ENCODE measurements at regions not wholly inside any gene's neighbourhood (a gene's known extent, or its start where the extent isn't known, plus 50 kb on each side); places are given as distances from the start of the nearest gene placed in this dataset.

DNA sequence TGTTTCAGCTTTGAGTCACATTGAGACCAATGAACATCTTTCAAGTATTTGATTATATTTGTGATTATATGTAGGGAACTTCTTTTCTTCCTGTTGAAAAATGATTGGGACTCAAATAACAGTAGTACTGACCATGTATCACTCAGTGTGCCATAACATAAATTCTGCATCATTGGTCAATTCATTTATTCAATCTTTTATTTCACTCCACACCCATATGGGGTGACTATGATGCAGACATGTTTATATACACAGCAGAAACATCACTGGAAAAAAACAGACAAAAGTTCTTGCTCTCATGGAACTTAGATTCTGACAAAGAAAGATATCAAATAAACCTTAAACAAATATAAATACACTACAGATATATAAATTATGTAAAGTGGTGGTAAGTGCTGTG, 74.7 kb upstream of the ANXA1 start:
- TF ChIP-seq, protein P1, sequence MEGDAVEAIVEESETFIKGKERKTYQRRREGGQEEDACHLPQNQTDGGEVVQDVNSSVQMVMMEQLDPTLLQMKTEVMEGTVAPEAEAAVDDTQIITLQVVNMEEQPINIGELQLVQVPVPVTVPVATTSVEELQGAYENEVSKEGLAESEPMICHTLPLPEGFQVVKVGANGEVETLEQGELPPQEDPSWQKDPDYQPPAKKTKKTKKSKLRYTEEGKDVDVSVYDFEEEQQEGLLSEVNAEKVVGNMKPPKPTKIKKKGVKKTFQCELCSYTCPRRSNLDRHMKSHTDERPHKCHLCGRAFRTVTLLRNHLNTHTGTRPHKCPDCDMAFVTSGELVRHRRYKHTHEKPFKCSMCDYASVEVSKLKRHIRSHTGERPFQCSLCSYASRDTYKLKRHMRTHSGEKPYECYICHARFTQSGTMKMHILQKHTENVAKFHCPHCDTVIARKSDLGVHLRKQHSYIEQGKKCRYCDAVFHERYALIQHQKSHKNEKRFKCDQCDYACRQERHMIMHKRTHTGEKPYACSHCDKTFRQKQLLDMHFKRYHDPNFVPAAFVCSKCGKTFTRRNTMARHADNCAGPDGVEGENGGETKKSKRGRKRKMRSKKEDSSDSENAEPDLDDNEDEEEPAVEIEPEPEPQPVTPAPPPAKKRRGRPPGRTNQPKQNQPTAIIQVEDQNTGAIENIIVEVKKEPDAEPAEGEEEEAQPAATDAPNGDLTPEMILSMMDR (conservative IDR thresholded peaks at IDR 0.05; ENCODE audit: low read depth, low read length): no peak
- TF ChIP-seq EZH2 (IDR thresholded peaks at IDR 0.05; ENCODE audit: borderline replicate concordance, low read depth, low read length, poor library complexity, severe bottlenecking): no peak
